ENCODE measurements at regions not wholly inside any gene's neighbourhood (a gene's known extent, or its start where the extent isn't known, plus 50 kb on each side); places are given as distances from the start of the nearest gene placed in this dataset.
A peak's percentile ranks its signal among the peaks of the same experiment; 100 is the strongest.
"Not testable (repeated sequence)": the region's sequence is repeated elsewhere in the genome, so short reads cannot be mapped to it uniquely, and the experiment has no call there.

DNA sequence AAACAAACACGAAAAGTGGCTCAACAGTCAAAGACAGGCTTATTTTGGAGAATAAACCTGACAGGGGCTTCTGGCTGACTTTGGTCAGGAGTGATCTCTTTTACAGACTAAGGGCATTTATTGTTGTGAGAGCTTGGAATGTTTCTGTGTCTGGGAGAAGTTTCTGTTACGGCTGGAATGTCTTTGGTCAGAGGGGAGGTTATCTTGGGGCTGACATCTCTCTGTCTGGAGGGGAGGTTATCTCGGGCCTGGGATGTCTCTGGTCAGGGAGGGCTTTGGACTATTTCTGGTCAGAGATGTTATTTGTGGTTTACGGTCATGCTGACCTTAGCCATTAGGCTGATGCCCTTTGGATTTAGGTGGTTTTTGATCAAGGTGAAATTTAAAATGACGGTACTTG lies 345.5 kb upstream of the FSIP2 start:
- DNase-seq: no peak

DNA sequence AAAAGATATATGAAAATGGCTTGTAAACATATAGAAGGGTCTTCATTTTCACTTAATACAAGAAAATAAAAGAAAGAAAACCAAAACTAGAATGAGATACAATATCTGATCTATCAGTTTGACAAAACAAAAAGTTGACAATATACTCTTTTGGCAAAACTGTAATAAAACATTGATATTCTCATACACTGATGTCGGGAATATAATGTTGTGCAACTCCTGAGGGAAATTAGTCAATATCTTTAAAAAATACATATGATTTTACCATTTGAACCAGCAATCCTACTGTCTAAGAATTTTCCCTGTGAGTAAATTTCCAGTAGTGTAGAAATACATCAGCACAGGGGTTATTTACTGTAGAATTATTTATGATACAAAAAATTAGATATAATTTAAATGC lies 336.1 kb upstream of the FSIP2 start:
- DNase-seq: no peak

DNA sequence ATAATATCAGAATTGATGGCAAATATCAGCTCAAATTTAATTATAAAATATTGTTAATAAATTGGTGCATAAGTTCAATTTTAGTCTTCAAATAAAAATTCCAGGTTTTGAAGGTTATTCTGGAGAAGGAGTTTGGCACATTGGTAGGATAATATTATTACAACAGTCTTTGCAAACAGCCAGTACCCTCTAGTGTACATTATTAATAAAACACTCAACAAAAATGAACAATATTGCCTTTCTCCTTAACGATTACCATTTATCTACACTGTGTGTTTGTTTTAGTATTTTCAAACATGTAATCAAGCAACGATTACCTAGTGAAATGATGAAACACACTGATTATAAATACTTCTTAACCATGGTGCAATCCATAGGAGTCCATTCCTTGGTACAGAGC lies 334.0 kb upstream of the FSIP2 start:
- no peak for DNase-seq

DNA sequence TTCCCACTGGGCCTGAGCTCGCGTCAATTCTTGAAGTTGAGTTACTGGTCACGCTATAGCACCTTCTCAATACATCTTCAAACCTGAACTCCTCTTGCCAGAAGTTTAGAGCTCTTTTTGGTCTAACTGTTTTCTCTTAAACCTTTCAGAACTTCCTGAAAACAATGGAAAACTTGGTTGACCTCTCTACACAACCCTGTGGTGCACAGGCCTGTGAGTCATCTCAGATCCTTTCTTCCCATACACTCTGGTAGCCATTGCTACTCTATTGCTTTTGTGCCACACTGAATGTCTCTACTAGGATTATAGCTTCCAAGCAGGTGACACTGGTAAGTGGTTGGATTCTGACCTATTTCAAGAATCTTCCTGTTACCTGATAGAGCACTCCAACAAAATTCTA lies 321.5 kb upstream of the FSIP2 start:
- peak in 1 of 2 experiments; percentile 19 for DNase-seq

DNA sequence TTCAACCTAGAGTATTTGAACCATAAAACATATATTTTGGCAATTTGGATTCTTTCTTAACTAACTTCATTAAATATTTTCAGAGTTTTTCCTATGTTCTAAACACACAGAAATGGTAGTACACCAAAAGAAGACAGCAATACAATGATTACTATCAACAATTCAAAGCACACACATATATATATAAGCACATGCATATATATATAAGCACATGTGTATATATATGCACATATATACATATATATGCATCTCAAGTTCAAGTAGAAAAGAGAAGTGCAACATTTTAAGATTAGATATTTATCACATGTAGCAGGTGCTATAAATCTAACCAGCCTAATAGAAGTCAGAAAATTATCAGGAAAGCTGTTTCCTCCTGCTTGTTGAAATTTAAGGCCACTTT lies 320.9 kb upstream of the FSIP2 start:
- DNase-seq: no peak

DNA sequence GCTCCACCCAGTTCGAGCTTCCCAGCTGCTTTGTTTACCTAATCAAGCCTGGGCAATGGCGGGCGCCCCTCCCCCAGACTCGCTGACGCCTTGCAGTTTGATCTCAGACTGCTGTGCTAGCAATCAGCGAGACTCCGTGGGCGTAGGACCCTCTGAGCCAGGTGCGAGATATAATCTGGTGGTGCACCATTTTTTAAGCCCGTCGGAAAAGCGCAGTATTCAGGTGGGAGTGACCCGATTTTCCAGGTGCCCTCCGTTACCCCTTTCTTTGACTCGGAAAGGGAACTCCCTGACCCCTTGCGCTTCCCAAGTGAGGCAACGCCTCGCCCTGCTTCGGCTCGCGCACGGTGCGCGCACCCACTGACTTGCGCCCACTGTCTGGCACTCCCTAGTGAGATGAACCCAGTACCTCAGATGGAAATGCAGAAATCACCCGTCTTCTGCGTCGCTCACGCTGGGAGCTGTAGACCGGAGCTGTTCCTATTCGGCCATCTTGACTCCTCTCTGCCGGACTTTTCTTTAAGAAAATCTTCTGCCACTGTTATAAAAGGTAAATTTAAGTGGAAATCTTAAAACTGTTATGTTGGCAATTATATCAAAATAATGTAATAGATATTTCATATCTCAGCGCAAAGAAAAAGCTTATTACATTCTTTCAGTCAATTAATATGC lies 313.5 kb upstream of the FSIP2 start:
- DNase-seq: not testable (repeated sequence)

DNA sequence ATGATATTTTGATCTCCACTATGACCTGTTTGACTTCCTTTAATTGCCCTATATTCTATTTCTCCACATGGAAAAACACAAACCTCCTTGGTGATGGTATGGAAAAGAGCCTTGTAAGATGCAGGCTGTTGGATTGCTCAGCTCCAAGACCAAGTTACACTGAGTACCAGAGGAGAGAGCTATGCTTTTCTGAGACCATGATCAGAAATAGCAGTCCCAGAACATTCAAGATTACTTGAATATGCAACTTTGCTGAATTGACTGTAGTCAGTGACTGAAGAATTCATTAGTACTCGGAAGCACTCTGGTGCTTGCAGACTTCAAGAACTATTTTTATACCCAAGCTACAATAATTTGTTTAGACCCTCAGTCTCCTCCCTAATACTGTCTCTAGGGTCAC lies 310.6 kb upstream of the FSIP2 start:
- no peak for DNase-seq

DNA sequence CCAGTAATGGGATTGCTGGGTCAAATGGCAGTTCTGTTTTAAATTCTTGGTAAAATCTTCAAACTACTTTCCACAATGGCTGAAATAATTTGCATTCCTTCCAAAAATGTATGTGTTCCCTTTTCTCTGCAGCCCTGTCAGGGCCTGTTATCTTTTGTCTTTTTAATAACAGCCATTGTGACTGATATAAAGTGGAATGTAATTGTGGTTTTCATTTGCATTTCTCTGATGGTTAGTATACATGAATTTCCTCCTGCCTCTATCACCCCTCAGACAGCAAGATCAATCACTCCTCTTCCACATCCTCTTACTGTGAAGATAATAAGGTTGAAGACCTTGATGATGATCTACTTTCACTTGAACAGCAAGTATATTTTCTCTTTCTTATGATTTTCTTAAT lies 304.8 kb upstream of the FSIP2 start:
- no peak for DNase-seq

DNA sequence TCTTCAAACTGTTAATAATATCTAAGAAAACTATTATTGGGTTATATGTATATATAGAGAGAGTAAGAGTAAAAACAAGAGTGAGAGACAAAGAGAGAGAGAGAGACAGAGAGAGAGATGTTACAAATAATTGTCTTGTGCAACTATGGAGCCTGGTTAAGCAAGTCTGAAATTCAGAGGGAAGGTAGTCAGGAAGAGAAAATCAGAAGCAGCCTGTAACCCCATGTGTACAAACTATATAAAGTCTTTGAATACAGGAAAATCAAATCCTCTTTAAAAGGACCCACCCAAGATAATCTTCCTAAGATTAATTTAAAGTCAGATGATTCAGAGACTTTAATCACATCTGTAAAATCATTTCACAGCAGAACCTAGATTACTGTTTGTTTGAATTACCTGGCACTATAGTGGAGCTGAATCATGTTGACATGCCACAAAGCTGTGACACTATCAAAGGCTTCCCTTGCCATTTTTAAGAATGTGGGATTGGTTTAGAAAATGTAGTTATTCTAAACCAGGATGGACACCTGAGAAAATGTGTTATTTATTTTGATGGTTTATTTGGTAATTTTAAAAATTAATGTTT lies 301.7 kb upstream of the FSIP2 start:
- no peak for DNase-seq

DNA sequence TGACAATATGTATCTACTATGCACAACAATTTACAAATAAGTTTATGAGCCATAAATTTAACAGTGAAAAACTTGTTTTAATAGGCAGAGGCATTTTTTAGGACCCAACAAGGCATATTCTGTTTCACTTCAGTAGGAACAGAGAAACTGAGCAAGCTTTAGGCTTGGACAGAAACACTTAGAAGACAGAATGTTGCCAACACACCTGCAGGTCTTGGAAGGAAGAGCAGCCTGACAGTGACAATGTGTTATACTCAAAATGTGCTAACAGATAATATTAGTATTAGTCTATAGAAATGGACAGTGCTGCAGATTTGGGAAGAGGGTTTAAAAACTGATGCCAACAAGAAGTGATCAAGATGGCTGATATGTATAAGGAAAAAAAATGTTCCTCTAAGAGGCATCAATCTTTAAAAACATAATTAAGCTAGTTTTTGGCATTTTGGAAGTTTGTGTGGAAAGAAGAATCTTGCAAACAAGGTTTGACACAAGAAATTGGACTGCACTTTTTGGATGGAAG lies 297.1 kb upstream of the FSIP2 start:
- DNase-seq: no peak

DNA sequence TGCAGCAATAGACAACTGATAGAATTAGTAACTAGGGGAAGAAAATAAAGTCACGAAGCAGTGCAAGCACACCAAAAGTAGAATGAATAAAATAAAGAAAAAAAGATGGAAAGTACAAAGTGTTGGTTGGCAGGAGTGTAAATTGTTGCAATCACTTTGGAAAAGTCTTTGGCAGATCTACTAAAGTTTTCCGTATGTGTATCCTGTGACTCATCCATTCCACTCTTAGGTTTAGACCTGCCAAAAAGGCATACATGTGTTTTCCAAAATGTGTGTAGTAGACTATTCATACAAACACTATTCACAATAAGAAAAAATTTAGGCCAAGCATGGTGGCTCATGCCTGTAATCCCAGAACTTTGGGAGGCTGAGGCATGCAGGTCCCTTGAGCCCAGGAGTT lies 282.1 kb upstream of the FSIP2 start:
- no peak for DNase-seq

DNA sequence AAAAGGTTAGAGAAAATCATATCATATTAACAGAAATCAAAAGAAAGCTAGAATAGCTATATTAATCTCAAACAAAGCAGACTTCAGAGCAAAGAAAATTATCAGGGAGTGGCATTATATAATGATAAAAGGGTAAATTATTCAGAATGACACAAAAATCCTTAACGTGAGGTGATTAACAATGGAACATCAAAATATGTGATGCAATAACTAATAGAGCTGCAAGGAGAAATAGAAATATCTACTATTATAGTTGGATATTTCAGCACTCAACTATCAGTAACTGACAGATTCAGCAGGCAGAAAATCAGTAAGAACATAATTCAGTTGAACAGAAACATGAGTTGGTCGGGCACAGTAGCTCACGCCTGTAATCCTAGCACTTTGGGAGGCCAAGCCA lies 275.1 kb upstream of the FSIP2 start:
- DNase-seq: no peak

DNA sequence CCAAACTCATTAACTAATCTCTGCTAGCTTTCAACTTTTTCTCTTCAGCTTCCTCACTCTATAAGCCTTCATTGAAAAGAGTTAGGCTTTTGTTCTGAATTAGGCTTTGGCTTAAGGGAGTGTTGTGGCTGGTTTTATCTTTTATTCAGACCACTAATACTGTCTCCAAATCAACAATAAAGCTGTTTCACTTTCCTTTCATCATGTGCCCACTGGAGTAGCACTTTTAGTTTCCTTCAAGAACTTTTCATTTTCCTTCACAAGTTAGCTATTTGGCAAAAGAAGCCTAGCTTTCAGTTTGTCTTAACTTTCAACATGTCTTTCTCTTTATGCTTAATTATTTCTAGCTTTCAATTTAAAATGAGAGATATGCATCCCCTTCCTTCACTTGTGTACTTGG lies 271.7 kb upstream of the FSIP2 start:
- DNase-seq: no peak

DNA sequence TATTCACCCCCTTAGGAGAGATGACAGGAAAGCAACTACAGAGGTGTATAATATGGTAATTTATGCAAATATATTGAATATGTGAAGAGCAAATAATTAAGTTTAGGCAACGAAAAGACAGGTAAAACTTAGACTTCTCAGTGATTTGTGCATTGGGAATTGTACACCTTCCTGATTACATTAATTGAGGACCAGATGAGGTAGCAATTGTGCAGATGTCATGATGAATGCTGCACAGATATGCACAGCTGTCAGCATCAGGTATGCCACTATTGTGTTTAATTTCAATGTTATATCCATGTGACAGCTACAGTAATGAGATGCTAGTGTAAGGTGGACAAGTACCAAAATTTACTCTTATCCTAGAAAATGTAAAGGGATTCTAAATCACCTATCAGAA lies 267.2 kb upstream of the FSIP2 start:
- no peak for DNase-seq

DNA sequence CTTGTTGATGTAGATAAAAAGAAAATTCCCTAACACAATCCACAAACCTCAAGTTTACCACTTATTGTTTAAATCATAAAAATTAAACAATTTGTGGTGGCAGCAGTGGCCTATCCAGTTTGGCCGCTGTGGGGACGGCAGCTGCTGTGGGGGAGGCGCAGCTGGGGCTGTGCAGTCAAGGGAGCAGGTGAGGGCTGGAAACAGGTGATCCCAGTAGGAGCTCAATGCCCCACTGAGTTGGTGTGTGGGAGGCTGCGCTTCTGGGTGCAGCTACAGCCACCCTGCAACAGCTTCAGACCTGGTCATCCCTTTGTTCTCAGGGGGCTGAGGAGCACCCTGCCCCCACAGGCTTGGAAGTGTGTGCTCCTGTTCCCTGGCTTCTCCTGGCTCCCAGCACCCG lies 266.0 kb upstream of the FSIP2 start:
- no peak for DNase-seq

DNA sequence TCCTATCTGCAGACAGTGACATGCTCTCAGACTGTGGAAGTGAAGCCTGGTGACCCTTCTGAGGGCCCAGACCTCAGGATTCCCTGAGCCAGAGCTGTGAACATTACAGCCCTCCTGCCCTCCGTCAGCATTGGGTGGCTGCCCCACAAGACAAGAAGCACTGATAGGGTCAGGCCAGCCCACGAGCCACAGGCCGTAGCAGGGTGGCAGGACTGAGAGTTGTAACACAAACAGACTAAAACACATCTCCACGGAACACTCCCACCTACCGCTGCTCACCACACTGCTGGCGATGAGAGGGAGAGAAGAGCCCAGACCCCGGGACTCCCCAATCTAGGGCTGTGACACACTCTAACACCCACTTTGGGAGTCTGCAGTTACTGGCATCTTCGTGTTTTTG lies 264.8 kb upstream of the FSIP2 start:
- no peak for DNase-seq

DNA sequence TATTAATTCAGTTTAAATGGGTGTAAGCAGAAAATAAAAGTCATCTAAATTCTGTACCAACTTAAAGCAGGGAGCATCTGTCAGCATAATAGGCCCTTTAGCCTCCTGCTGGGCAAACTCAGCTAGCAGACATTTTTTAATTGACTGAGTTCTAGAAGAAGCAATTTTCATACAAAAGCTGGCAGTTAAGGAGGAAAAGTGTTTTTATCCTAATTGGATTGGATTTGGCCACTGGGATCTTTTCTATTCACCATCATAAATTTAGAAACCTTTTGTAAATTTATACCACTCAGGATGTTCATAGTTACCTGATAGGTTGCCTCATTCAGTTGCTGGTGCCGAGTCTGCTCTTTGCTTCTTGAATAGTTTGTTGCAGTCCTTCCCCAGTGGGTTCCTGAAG lies 262.7 kb upstream of the FSIP2 start:
- no peak for DNase-seq

DNA sequence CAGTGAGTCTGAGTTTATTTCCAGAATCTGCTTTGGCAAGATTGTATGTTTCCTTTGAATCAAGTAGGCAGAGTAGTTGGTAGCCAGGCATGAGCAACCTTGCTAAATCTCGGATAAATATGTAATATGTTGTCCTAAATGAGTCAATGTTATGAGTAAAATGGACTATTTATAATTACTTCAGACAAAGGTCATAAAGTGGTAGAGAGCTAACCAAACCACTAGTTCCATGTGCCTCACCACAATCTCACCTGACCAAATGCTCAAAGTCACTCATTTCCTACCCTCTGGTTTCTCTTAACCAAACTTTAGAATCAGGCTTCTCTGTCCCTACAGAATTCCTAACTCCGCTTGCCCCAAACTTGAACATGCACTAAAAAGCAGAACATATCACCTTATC lies 261.2 kb upstream of the FSIP2 start:
- DNase-seq: no peak

DNA sequence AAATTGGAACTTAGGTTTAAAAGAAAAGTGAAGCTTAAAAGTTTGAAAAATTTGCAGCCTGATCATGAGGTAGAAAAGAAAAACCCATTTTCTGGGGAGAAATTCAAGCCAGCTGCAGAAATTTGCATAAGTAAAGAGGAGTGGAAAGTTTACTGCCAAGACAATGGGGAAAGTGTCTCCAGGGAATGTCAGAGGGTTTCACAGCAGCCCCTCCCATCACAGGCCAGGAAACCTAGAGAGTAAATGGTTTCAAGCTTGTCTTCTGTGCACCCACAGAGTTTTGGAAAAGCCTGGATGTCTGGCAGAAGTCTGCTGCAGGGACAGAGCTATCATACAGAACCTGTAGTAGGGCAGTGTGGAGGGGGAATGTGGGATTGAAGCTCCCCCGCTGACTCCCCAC lies 254.0 kb upstream of the FSIP2 start:
- no peak for DNase-seq

DNA sequence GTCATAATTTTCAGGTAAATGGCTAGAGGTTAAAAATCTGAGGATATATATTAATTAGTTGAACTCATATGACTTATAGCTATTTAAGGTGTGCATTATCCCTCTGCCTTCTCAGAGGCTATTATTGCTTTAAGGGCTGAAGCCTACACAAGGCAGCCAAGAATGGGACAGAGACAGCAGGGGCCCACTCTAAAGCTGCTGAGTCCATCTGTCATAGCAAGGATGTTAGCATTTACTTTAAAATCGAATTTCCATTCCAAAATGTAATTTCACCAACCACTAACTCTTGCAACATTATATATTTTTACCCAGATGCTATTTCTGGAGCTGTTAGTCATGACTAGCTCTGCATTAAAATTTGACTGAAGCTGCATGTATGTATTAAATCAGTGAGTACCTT lies 236.3 kb upstream of the FSIP2 start:
- no peak for DNase-seq

DNA sequence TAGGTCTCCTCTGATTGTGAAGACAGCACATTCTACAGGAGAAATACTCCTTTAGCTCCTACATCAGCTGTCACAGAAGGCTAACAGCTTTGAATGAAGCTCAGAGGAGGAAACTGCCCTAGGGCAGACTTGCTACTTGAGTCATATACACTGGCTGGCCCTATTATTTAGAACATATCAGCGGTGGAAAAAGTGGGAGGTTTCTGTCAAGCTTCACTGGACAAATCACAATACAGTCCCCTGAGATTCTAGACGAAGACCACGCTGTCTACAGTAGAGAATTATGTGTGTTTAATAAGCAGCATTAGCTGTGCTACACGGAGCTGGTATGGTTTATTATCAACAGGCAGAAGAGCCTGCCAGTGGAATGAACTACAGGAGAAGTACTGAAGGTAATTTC lies 230.9 kb upstream of the FSIP2 start:
- no peak for DNase-seq

DNA sequence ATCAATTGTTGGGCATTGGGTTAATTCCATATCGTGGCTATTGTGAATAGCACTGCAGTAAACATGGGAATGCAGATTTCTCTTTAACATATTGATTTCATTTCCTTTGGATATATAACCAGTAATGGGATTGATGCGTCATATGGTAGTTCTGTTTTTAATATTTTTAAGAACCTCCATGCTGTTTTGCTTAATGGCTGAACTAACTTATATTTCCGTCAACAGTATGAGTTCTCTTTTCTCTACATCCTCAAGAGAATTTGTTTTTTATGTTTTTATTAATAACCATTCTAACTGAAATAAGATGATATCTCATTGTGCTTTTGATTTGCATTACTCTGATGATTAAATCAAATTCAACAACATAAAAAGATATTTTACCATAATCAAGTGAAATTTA lies 228.5 kb upstream of the FSIP2 start:
- DNase-seq: no peak

DNA sequence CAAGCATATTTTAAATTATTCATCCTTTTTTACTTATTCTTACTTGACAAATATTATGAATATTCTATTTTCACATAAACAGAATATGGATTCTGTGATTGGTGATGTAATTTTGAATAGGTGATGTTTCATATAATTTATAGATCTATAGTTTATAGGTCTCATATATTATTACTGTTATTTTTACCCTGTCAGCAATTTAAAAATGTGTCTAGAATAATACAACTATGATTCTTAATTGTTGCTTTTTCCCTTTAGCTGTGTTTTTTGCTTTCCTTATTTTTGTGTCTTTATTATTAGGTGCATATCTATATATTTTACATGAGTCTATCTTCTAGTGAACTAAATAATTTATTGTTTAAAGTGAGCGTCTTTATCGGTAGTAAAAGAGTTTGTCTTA lies 226.7 kb upstream of the FSIP2 start:
- no peak for DNase-seq

DNA sequence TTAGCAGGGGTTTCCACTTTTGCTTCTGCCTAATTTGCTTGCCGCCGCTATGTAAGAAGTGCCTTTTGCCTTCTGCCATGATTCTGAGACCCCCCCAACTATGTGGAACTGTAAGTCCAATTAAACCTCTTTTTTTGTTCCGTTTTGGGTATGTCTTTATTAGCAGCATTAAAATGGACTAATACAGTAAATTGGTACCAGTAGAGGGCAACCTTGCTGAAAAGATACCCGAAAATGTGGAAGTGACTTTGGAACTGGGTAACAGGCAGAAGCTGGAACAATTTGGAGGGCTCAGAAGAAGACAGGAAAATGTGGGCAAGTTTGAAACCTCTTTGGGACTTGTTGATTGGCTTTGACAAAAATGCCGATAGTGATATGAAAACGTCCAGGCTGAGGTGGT lies 216.1 kb upstream of the FSIP2 start:
- peak in 1 of 2 experiments; percentile 15 for DNase-seq

DNA sequence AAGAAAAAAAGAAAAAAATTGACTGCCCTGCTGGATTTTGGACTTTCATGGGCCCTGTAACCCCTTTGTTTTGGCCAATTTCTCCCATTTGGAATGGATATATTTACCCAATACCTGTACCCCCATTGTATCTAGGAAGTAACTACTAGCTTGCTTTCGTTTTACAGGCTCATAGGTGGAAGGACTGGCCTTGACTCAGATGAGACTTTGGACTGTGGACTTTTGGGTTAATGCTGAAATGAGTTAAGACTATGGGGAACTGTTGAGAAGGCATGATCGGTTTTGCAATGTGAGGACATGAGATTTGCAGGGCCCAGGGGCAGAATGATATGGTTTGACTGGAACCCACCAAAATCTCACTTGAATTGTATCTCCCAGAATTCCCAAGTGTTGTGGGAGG lies 214.4 kb upstream of the FSIP2 start:
- not testable (repeated sequence) for DNase-seq

Measured in Kasumi-1 (cell line).